Astrocyte (in vitro differentiated cells and primary cell): ENCODE measurements at regions not wholly inside any gene's neighbourhood (a gene's known extent, or its start where the extent isn't known, plus 50 kb on each side); places are given as distances from the start of the nearest gene placed in this dataset.

ENCODE experiments used
- DNase-seq: peaks from one replicate; pipeline ENCODE4 v3.0.0-alpha.2; 2010; ENCODE audit warnings: low read depth
- FAIRE-seq: peaks from 2 replicates; lab custom pipeline; 2011; peaks lifted over from hg19 to GRCh38; lab: Jason Lieb, UNC
- H2AFZ ChIP-seq: 2 replicates; pipeline ENCODE4 v1.6.0; 2012; ENCODE audit warnings: low read depth, low read length, inconsistent platforms
- H3K27ac ChIP-seq: 2 replicates; pipeline ENCODE4 v1.5.1; 2011; ENCODE audit warnings: low read depth, low read length, inconsistent platforms
- H3K27me3 ChIP-seq: 2 replicates; pipeline ENCODE4 v1.6.0; 2011; ENCODE audit warnings: low read length, inconsistent platforms; ENCODE audit not compliant: insufficient read depth
- H3K36me3 ChIP-seq: 2 replicates; pipeline ENCODE4 v1.5.1; 2011; ENCODE audit warnings: low read length, inconsistent platforms; ENCODE audit not compliant: insufficient read depth
- H3K4me1 ChIP-seq: 2 replicates; pipeline ENCODE4 v1.5.1; 2011; ENCODE audit warnings: low read length, inconsistent platforms; ENCODE audit not compliant: insufficient read depth
- H3K4me2 ChIP-seq: 2 replicates; pipeline ENCODE4 v1.6.0; 2012; ENCODE audit warnings: low read length, inconsistent platforms
- H3K4me3 ChIP-seq: 2 replicates; pipeline ENCODE4 v1.5.1; 2011; ENCODE audit warnings: low read depth, mild to moderate bottlenecking, low read length, inconsistent platforms; ENCODE audit not compliant: insufficient read depth
- H3K79me2 ChIP-seq: 2 replicates; pipeline ENCODE4 v1.6.0; 2012; ENCODE audit warnings: mild to moderate bottlenecking, low read length, inconsistent platforms; ENCODE audit not compliant: insufficient read depth
- H3K9ac ChIP-seq: 2 replicates; pipeline ENCODE4 v1.6.0; 2012; ENCODE audit warnings: mild to moderate bottlenecking, low read length, inconsistent platforms
- H3K9me3 ChIP-seq: 2 replicates; pipeline ENCODE4 v1.5.1; 2012; ENCODE audit warnings: low read depth, mild to moderate bottlenecking, low read length, inconsistent platforms; ENCODE audit not compliant: insufficient read depth
- H4K20me1 ChIP-seq: 2 replicates; pipeline ENCODE4 v1.6.0; 2012; ENCODE audit warnings: low read length, inconsistent platforms; ENCODE audit not compliant: insufficient read depth
- H3K27ac Mint-ChIP-seq: one replicate; pipeline ENCODE4 v1.8.0; 2021; ENCODE audit warnings: mild to moderate bottlenecking, mixed read lengths; ENCODE audit not compliant: unreplicated experiment
- H3K27me3 Mint-ChIP-seq: one replicate; pipeline ENCODE4 v1.8.0; 2021; ENCODE audit warnings: low read depth, mixed read lengths; ENCODE audit not compliant: unreplicated experiment
- H3K36me3 Mint-ChIP-seq: one replicate; pipeline ENCODE4 v1.8.0; 2021; ENCODE audit warnings: low read depth, mixed read lengths; ENCODE audit not compliant: unreplicated experiment
- H3K4me1 Mint-ChIP-seq: one replicate; pipeline ENCODE4 v1.8.0; 2021; ENCODE audit warnings: low read depth, mixed read lengths; ENCODE audit not compliant: unreplicated experiment
- H3K4me3 Mint-ChIP-seq: one replicate; pipeline ENCODE4 v1.8.0; 2021; ENCODE audit warnings: mild to moderate bottlenecking, moderate library complexity, mixed read lengths; ENCODE audit not compliant: unreplicated experiment
- H3K9me3 Mint-ChIP-seq: one replicate; pipeline ENCODE4 v1.8.0; 2021; ENCODE audit warnings: mild to moderate bottlenecking, mixed read lengths; ENCODE audit not compliant: unreplicated experiment
- CTCF ChIP-seq: IDR thresholded peaks from 2 replicates; pipeline ENCODE4 v1.5.1; 2011; ENCODE audit warnings: low read depth, mild to moderate bottlenecking, inconsistent platforms, low read length, moderate library complexity; ENCODE audit not compliant: insufficient read depth
- EZH2 ChIP-seq: IDR thresholded peaks from 2 replicates; pipeline ENCODE4 v1.6.1; 2012; ENCODE audit warnings: mild to moderate bottlenecking, low read length, inconsistent platforms; ENCODE audit not compliant: insufficient read depth

- no peaks in the 10 kb centered on the region for H3K36me3 Mint-ChIP-seq
- no peak overlapping the region for H3K27ac Mint-ChIP-seq
- DNase-seq, result no peak
Measured at GRCh38 chr21:16577975-16578374, 848.2 kb downstream of the USP25 start.

GRCh38 chr21:16578912-16579311 is 849.1 kb downstream of the USP25 start:
- no peak overlapping the region for H3K4me3 ChIP-seq
- no peak overlapping the region for H3K27ac ChIP-seq
- H3K27me3 ChIP-seq, result no peaks in the 10 kb centered on the region
- no peaks in the 10 kb centered on the region for H3K36me3 Mint-ChIP-seq
- H4K20me1 ChIP-seq, result no peaks in the 10 kb centered on the region
- no peak overlapping the region for H3K4me3 Mint-ChIP-seq
- H3K36me3 ChIP-seq, result no peaks in the 10 kb centered on the region
- H2AFZ ChIP-seq, result no peak overlapping the region
- DNase-seq, result peak; percentile 41
- no peak overlapping the region for H3K27ac Mint-ChIP-seq
- H3K9me3 ChIP-seq, result no peaks in the 10 kb centered on the region
- peaks cover 18% of the 10 kb centered on the region for H3K4me1 Mint-ChIP-seq
- no peak for FAIRE-seq
- no peaks in the 10 kb centered on the region for H3K79me2 ChIP-seq
- H3K4me2 ChIP-seq, result no peak overlapping the region
- no peaks in the 10 kb centered on the region for H3K9me3 Mint-ChIP-seq
- no peak overlapping the region for H3K9ac ChIP-seq
- peaks cover under 1% of the 10 kb centered on the region for H3K4me1 ChIP-seq
- TF ChIP-seq CTCF (no peak), EZH2 (no peak)
- no peaks in the 10 kb centered on the region for H3K27me3 Mint-ChIP-seq

More at GRCh38 chr21:16577975-16578374, 848.2 kb downstream of the USP25 start:
- no peaks in the 10 kb centered on the region for H3K27me3 ChIP-seq
- no peaks in the 10 kb centered on the region for H3K27me3 Mint-ChIP-seq
- no peak overlapping the region for H3K4me2 ChIP-seq
- H3K36me3 ChIP-seq, result no peaks in the 10 kb centered on the region
- no peak overlapping the region for H2AFZ ChIP-seq
- H3K27ac ChIP-seq, result no peak overlapping the region
- no peak overlapping the region for H3K9ac ChIP-seq
- no peaks in the 10 kb centered on the region for H3K9me3 Mint-ChIP-seq
- no peak overlapping the region for H3K4me3 ChIP-seq
- H4K20me1 ChIP-seq, result no peaks in the 10 kb centered on the region
- no peaks in the 10 kb centered on the region for H3K79me2 ChIP-seq
- FAIRE-seq, result no peak
- peaks cover 28% of the 10 kb centered on the region for H3K4me1 Mint-ChIP-seq
- peaks cover 10% of the 10 kb centered on the region for H3K4me1 ChIP-seq
- no peaks in the 10 kb centered on the region for H3K9me3 ChIP-seq
- no peak overlapping the region for H3K4me3 Mint-ChIP-seq
- TF ChIP-seq CTCF, result no peak
- no peak for TF ChIP-seq EZH2

- Histone ChIP-seq H3K9ac (no peak overlapping the region), H2AFZ (no peak overlapping the region), H3K4me3 (no peak overlapping the region), H3K9me3 (no peaks in the 10 kb centered on the region), H4K20me1 (no peaks in the 10 kb centered on the region), H3K79me2 (no peaks in the 10 kb centered on the region), H3K36me3 (no peaks in the 10 kb centered on the region), H3K27ac (no peak overlapping the region), H3K4me2 (peak overlapping the region; percentile 52), H3K4me1 (no peaks in the 10 kb centered on the region), H3K27me3 (no peaks in the 10 kb centered on the region)
- no peak for FAIRE-seq
- Mint-ChIP-seq H3K36me3 (no peaks in the 10 kb centered on the region), H3K27ac (no peak overlapping the region), H3K4me3 (no peak overlapping the region), H3K27me3 (no peaks in the 10 kb centered on the region), H3K4me1 (peaks cover 13% of the 10 kb centered on the region), H3K9me3 (no peaks in the 10 kb centered on the region)
- DNase-seq, result peak; percentile 54
- TF ChIP-seq EZH2, result no peak
- TF ChIP-seq CTCF, result no peak
Measured at GRCh38 chr21:16579538-16579937, 849.8 kb downstream of the USP25 start.
